Panc1 (cell line): ENCODE measurements at regions not wholly inside any gene's neighbourhood (a gene's known extent, or its start where the extent isn't known, plus 50 kb on each side); places are given as distances from the start of the nearest gene placed in this dataset.

ENCODE experiments used
- POLR2AphosphoS5 ChIP-seq: IDR thresholded peaks from 2 replicates; pipeline ENCODE4 v1.6.1; 2012; ENCODE audit warnings: mild to moderate bottlenecking, low read depth, low read length, moderate library complexity
- SIN3A ChIP-seq: IDR thresholded peaks from 2 replicates; pipeline ENCODE4 v1.6.1; 2012; ENCODE audit warnings: low read depth, mild to moderate bottlenecking, low read length, moderate library complexity, borderline replicate concordance; ENCODE audit not compliant: insufficient read depth
- TCF7L2 ChIP-seq: IDR thresholded peaks from 2 replicates; pipeline ENCODE4 v1.6.1; 2011; ENCODE audit warnings: mild to moderate bottlenecking, low read depth, low read length, inconsistent platforms
- TF ChIP-seq, protein P1 (sequence below): fragments of 450-650 bp; IDR thresholded peaks from 2 replicates; pipeline ENCODE4 v1.5.1; 2017; ENCODE audit warnings: mild to moderate bottlenecking
- TF ChIP-seq, protein P2 (sequence below), 2 experiments: IDR thresholded peaks; 2 replicates each; pipeline ENCODE4 v1.6.1; 2011 to 2012; ENCODE audit warnings: low read depth in 2 of 2, control low read depth in 1 of 2, low read length in 1 of 2, mild to moderate bottlenecking in 1 of 2, moderate library complexity in 1 of 2; ENCODE audit not compliant: insufficient read depth in 1 of 2

DNA sequence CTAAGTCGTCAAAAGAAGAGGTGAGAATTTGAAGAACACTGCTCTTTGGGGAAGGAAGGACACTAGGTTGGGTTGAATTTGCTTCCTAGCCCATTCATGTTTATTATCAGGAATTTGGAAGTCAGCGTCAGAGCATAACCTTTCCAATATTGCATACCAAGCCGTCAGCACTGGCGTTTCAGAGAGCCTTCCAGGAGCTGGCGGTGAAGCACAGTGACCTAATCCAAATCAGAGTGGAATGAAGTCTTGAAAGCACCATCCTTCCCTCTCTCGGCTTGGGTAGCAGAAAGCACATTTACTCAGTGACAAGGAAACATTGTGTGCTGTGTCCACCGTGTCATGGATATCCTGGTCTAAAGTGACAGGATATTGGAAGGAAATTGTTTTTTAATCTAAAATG, 240.3 kb upstream of the PELI2 start:
- TF ChIP-seq, protein P1, sequence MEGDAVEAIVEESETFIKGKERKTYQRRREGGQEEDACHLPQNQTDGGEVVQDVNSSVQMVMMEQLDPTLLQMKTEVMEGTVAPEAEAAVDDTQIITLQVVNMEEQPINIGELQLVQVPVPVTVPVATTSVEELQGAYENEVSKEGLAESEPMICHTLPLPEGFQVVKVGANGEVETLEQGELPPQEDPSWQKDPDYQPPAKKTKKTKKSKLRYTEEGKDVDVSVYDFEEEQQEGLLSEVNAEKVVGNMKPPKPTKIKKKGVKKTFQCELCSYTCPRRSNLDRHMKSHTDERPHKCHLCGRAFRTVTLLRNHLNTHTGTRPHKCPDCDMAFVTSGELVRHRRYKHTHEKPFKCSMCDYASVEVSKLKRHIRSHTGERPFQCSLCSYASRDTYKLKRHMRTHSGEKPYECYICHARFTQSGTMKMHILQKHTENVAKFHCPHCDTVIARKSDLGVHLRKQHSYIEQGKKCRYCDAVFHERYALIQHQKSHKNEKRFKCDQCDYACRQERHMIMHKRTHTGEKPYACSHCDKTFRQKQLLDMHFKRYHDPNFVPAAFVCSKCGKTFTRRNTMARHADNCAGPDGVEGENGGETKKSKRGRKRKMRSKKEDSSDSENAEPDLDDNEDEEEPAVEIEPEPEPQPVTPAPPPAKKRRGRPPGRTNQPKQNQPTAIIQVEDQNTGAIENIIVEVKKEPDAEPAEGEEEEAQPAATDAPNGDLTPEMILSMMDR, result no peak
- TF ChIP-seq POLR2AphosphoS5, result no peak
- TF ChIP-seq TCF7L2, result no peak
- TF ChIP-seq, protein P2, sequence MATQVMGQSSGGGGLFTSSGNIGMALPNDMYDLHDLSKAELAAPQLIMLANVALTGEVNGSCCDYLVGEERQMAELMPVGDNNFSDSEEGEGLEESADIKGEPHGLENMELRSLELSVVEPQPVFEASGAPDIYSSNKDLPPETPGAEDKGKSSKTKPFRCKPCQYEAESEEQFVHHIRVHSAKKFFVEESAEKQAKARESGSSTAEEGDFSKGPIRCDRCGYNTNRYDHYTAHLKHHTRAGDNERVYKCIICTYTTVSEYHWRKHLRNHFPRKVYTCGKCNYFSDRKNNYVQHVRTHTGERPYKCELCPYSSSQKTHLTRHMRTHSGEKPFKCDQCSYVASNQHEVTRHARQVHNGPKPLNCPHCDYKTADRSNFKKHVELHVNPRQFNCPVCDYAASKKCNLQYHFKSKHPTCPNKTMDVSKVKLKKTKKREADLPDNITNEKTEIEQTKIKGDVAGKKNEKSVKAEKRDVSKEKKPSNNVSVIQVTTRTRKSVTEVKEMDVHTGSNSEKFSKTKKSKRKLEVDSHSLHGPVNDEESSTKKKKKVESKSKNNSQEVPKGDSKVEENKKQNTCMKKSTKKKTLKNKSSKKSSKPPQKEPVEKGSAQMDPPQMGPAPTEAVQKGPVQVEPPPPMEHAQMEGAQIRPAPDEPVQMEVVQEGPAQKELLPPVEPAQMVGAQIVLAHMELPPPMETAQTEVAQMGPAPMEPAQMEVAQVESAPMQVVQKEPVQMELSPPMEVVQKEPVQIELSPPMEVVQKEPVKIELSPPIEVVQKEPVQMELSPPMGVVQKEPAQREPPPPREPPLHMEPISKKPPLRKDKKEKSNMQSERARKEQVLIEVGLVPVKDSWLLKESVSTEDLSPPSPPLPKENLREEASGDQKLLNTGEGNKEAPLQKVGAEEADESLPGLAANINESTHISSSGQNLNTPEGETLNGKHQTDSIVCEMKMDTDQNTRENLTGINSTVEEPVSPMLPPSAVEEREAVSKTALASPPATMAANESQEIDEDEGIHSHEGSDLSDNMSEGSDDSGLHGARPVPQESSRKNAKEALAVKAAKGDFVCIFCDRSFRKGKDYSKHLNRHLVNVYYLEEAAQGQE (IDR thresholded peaks at IDR 0.05; ENCODE audit: insufficient read depth in 1 of 2, low read depth in 2 of 2, low read length in 1 of 2), result no peak
- TF ChIP-seq SIN3A, result no peak
